Esophagus squamous epithelium (tissue), 5 donors: ENCODE measurements at regions not wholly inside any gene's neighbourhood (a gene's known extent, or its start where the extent isn't known, plus 50 kb on each side); places are given as distances from the start of the nearest gene placed in this dataset.

Experiments used
- DNase-seq: peaks from one replicate; lab custom pipeline; 2025; lab: John Stamatoyannopoulos, UW
- H3K27ac ChIP-seq, 4 donors: fragments of 200-600 bp; sonication (generic); one replicate each; pipeline ENCODE4 v1.5.1; 2016 to 2019; ENCODE audit warnings: mild to moderate bottlenecking in 1 of 4
- H3K27me3 ChIP-seq, 4 donors: fragments of 200-600 bp; sonication (generic); 1 replicate in 3 of 4; 2 replicates in 1 of 4; pipeline versions ENCODE4 v1.5.1 to v1.6.0; 2017 to 2021; ENCODE audit warnings: antibody characterized with exemption in 1 of 4
- H3K36me3 ChIP-seq, 3 donors: fragments of 200-600 bp; sonication (generic); one replicate each; pipeline ENCODE4 v1.5.1; 2016 to 2019
- H3K4me1 ChIP-seq, 3 donors: fragments of 200-600 bp; sonication (generic); one replicate each; pipeline ENCODE4 v1.5.1; 2017 to 2019
- H3K4me3 ChIP-seq, 4 donors: fragments of 200-600 bp; sonication (generic); 1 replicate in 3 of 4; 2 replicates in 1 of 4; pipeline ENCODE4 v1.5.1; 2016 to 2019; ENCODE audit warnings: mild to moderate bottlenecking in 2 of 4, moderate library complexity in 1 of 4
- H3K9me3 ChIP-seq, 3 donors: fragments of 200-600 bp; sonication (generic); one replicate each; pipeline ENCODE4 v1.5.1; 2016 to 2019
- CTCF ChIP-seq, 6 experiments: fragments of 450-650 bp in 4 of 6; fragments of 200-600 bp in 2 of 6; sonication (generic) in 2 of 6; IDR thresholded peaks; one replicate each; pipeline ENCODE4 v1.5.1; 2016 to 2019; ENCODE audit warnings: antibody characterized with exemption in 6 of 6, mild to moderate bottlenecking in 4 of 6, moderate library complexity in 4 of 6
- POLR2A ChIP-seq, 4 donors: fragments of 450-650 bp; IDR thresholded peaks; one replicate each; pipeline ENCODE4 v1.6.1; 2017; ENCODE audit warnings: antibody characterized with exemption in 4 of 4, mild to moderate bottlenecking in 4 of 4, moderate library complexity in 3 of 4
- WGBS, 2 donors: methylation state at CpG; one replicate each; pipeline ENCODE4 v1.1.5; 2018; 5-methylcytosine and 5-hydroxymethylcytosine counted together
- intact Hi-C: fragments of 100-400 bp; cut with DNase I; formaldehyde crosslinking; loops from one replicate; pipeline ENCODE4 v1.15.0; 2022
- donor health status: DM: yes; HTN: yes; CAD: no.

GRCh38 chr10:80976658-80977057, 439.0 kb downstream of the SH2D4B start:
- Histone ChIP-seq H3K4me1 (no peaks in the 10 kb centered on the region), H3K9me3 (no peaks in the 10 kb centered on the region), H3K27ac (no peak overlapping the region), H3K4me3 (no peak overlapping the region), H3K27me3 (peaks cover 0 to 3% (median 0%) of the 10 kb centered on the region in 4 donors), H3K36me3 (no peaks in the 10 kb centered on the region)
- DNase-seq, result no peak
- 70 to 71% methylated on average over 5 of the region's 5 CpGs for WGBS, 2 donors
- intact Hi-C loops, result no loop called here
- TF ChIP-seq POLR2A (IDR thresholded peaks at IDR 0.05) (no peak), CTCF (IDR thresholded peaks at IDR 0.05) (no peak)

GRCh38 chr10:80985102-80985501, 447.4 kb downstream of the SH2D4B start:
- DNase-seq, result no peak
- TF ChIP-seq CTCF (IDR thresholded peaks at IDR 0.05) (no peak), POLR2A (IDR thresholded peaks at IDR 0.05) (no peak)
- Histone ChIP-seq H3K36me3 (no peaks in the 10 kb centered on the region), H3K27me3 (no peaks in the 10 kb centered on the region), H3K4me3 (no peak overlapping the region), H3K27ac (no peak overlapping the region), H3K9me3 (no peaks in the 10 kb centered on the region), H3K4me1 (no peaks in the 10 kb centered on the region)
- 60 to 63% methylated on average over 1 of the region's 1 CpG for WGBS, 2 donors
- intact Hi-C loops, result no loop called here

GRCh38 chr10:80986596-80986995, 448.9 kb downstream of the SH2D4B start:
- DNase-seq, result no peak
- intact Hi-C loops, result no loop called here
- Histone ChIP-seq H3K27me3 (no peaks in the 10 kb centered on the region), H3K27ac (no peak overlapping the region), H3K36me3 (no peaks in the 10 kb centered on the region), H3K4me1 (no peaks in the 10 kb centered on the region), H3K4me3 (no peak overlapping the region), H3K9me3 (no peaks in the 10 kb centered on the region)
- 45 to 54% methylated on average over 3 of the region's 3 CpGs for WGBS, 2 donors
- TF ChIP-seq CTCF (IDR thresholded peaks at IDR 0.05), result no peak
- TF ChIP-seq POLR2A (IDR thresholded peaks at IDR 0.05), result no peak

GRCh38 chr10:80988755-80989154, 451.1 kb downstream of the SH2D4B start:
- no peaks in the 10 kb centered on the region for H3K27me3 ChIP-seq
- WGBS, 2 donors, result 12 to 29% methylated on average over 3 of the region's 3 CpGs
- no peak for DNase-seq
- H3K9me3 ChIP-seq, result no peaks in the 10 kb centered on the region
- H3K36me3 ChIP-seq, result no peaks in the 10 kb centered on the region
- no peak for TF ChIP-seq CTCF (IDR thresholded peaks at IDR 0.05)
- TF ChIP-seq POLR2A (IDR thresholded peaks at IDR 0.05), result no peak
- no peak overlapping the region for H3K4me3 ChIP-seq
- no peaks in the 10 kb centered on the region for H3K4me1 ChIP-seq
- H3K27ac ChIP-seq, result no peak overlapping the region
- intact Hi-C loops, result no loop called here

- H3K27me3 ChIP-seq, result no peaks in the 10 kb centered on the region
- TF ChIP-seq POLR2A (IDR thresholded peaks at IDR 0.05) (no peak), CTCF (IDR thresholded peaks at IDR 0.05) (no peak)
- peak overlapping the region in 1 of 4 donors; percentile 12 for H3K4me3 ChIP-seq
- peaks cover 0 to 15% (median 7%) of the 10 kb centered on the region in 3 donors for H3K9me3 ChIP-seq
- H3K4me1 ChIP-seq, result peaks cover 0 to 15% (median 7%) of the 10 kb centered on the region in 3 donors
- H3K36me3 ChIP-seq, result no peaks in the 10 kb centered on the region
- peak overlapping the region in 3 of 4 donors; percentile 52 to 67 (median 60) for H3K27ac ChIP-seq
- intact Hi-C loops, result no loop called here
- no peak for DNase-seq
- 42 to 51% methylated on average over 4 to 6 of the region's 7 CpGs for WGBS, 2 donors
Observed at GRCh38 chr10:80996615-80997193, 459.0 kb downstream of the SH2D4B start.
